ENCODE measurements at regions not wholly inside any gene's neighbourhood (a gene's known extent, or its start where the extent isn't known, plus 50 kb on each side); places are given as distances from the start of the nearest gene placed in this dataset.

- no peak for TF ChIP-seq ZNF275 (CRISPR knock-in tag; IDR thresholded peaks at IDR 0.05; ENCODE audit: borderline replicate concordance)
- no peak for TF ChIP-seq MAFF (IDR thresholded peaks at IDR 0.05; ENCODE audit: low read depth, low read length)
- TF ChIP-seq ZXDC (CRISPR knock-in tag; IDR thresholded peaks at IDR 0.05), result no peak
- TF ChIP-seq RFX3 (CRISPR knock-in tag; IDR thresholded peaks at IDR 0.05), result no peak
- TF ChIP-seq ZNF597 (CRISPR knock-in tag; IDR thresholded peaks at IDR 0.05), result no peak
- TF ChIP-seq MIXL1 (CRISPR knock-in tag; IDR thresholded peaks at IDR 0.05), result no peak; the same call in 1 of the 2 replicates
- peak; percentile 70; the same call in 1 of the 2 replicates for TF ChIP-seq TARDBP (CRISPR knock-in tag; IDR thresholded peaks at IDR 0.05)
- TF ChIP-seq FUBP1 (CRISPR knock-in tag; IDR thresholded peaks at IDR 0.05; ENCODE audit: borderline replicate concordance), result no peak
- 0 out of 2 replicates have a peak, but pooled peaks have one; percentile 65 for TF ChIP-seq ZNF556 (CRISPR knock-in tag; IDR thresholded peaks at IDR 0.05; ENCODE audit: borderline replicate concordance)
- TF ChIP-seq MED13 (CRISPR knock-in tag; IDR thresholded peaks at IDR 0.05), result no peak
- TF ChIP-seq MIER2 (CRISPR knock-in tag; IDR thresholded peaks at IDR 0.05), result no peak
- no peak for TF ChIP-seq ZNF24 (IDR thresholded peaks at IDR 0.05)
- TF ChIP-seq EZH2 (conservative IDR thresholded peaks at IDR 0.05; ENCODE audit: low read depth, low read length), result no peak
- no peak for TF ChIP-seq DR1 (CRISPR knock-in tag; IDR thresholded peaks at IDR 0.05)
- no peak; the same call in 1 of the 2 replicates for TF ChIP-seq ZNF335 (CRISPR knock-in tag; IDR thresholded peaks at IDR 0.05)
- no peak for TF ChIP-seq SMARCC2 (IDR thresholded peaks at IDR 0.05)
- no peak for TF ChIP-seq HNRNPLL (IDR thresholded peaks at IDR 0.05; ENCODE audit: low read depth, low read length, poor library complexity, severe bottlenecking)
- TF ChIP-seq HINFP (CRISPR knock-in tag; IDR thresholded peaks at IDR 0.05; ENCODE audit: low read depth), result no peak
- TF ChIP-seq MXD4 (CRISPR knock-in tag; IDR thresholded peaks at IDR 0.05), result 0 out of 2 replicates have a peak, but pooled peaks have one; percentile 22
- TF ChIP-seq ZNF652 (CRISPR knock-in tag; IDR thresholded peaks at IDR 0.05; ENCODE audit: borderline replicate concordance, low read depth), result no peak
- no peak for TF ChIP-seq EEA1 (CRISPR knock-in tag; IDR thresholded peaks at IDR 0.05; ENCODE audit: borderline replicate concordance)
- no peak for TF ChIP-seq ESRRA (CRISPR knock-in tag; IDR thresholded peaks at IDR 0.05; ENCODE audit: low read depth)
Measured at GRCh38 chr1:56413671-56414199, 165.6 kb downstream of the PLPP3 start (continued).
